GM10266 (cell line): ENCODE measurements at regions not wholly inside any gene's neighbourhood (a gene's known extent, or its start where the extent isn't known, plus 50 kb on each side); places are given as distances from the start of the nearest gene placed in this dataset.
"Not testable (repeated sequence)": the region's sequence is repeated elsewhere in the genome, so short reads cannot be mapped to it uniquely, and the experiment has no call there.

Experiments used
- DNase-seq: peaks from one replicate; pipeline ENCODE4 v3.0.0; 2012; ENCODE audit errors: extremely low spot score
- CTCF ChIP-seq: IDR thresholded peaks from 2 replicates; pipeline ENCODE4 v1.5.1; 2012; ENCODE audit warnings: mild to moderate bottlenecking, low read depth; ENCODE audit not compliant: control insufficient read depth, insufficient read depth; ENCODE audit errors: missing control alignments

DNA sequence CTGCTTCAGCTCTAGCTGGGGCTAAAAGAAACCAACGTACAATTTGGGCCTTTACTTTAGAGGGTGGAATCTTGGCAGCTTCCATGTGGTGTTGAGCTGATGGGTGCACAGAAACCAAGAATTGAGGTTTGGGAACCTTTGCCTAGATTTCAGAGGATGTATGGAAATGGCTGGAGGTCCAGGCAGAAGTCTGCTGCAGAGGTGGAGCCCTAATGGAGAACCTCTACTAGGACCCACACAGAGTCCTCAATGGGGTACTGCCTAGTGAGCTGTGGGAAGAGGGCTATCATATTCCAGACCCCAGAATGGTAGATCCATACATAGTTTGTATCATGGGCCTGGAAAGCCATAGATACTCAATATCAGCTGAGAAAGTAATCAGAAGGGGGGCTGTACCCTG is 500.4 kb upstream of the ATP2B1 start:
- no peak for DNase-seq
- TF ChIP-seq CTCF, result no peak

GRCh38 chr12:90208379-90208778 is 499.7 kb upstream of the ATP2B1 start:
- DNase-seq, result not testable (repeated sequence)

DNA sequence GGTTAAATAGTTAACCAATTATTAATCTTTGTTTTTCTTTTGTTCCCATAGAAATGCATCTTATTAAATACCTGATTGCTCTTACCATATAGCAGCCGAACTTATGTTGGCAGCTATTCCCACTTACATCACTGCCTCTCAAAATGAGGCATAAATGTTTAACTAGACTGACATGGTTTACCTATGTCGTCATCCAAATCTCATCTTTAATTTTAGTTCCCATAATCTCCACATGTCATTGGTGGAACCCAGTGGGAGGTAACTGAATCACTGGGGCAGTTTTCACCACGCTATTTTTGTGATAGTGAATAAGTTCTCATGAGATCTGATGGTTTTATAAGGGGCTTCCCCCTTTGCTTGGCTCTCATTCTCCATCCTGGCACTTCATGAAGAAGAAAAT is 499.2 kb upstream of the ATP2B1 start:
- no peak for TF ChIP-seq CTCF
- DNase-seq, result no peak

- DNase-seq, result no peak
- TF ChIP-seq CTCF, result no peak
These were observed 496.5 kb upstream of the ATP2B1 start for GRCh38 chr12:90205165-90205564.

DNA sequence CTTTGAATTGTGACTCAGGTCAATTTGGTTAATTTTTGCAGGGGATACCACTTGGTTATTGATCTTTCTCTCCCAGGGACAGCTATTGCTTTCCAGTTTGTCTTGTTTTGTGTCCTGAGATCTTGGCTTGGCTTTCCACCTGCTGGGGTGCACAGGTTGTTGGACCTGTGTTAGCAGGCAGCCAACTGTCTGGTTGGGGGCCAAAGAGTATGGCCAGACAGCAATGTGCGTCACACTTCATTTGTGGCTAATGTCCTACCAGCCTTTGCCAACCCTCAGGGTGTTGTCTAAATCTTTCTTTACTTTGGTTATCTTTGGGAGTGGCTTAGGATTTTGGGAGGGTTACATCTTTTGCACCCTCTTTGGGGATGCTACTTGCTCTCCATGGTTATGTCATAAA is 494.9 kb upstream of the ATP2B1 start:
- DNase-seq, result no peak
- no peak for TF ChIP-seq CTCF

- no peak for TF ChIP-seq CTCF
- no peak for DNase-seq
These were observed 490.4 kb upstream of the ATP2B1 start for GRCh38 chr12:90199006-90199405.

- TF ChIP-seq CTCF, result no peak
- no peak for DNase-seq
These were observed 484.9 kb upstream of the ATP2B1 start for GRCh38 chr12:90193500-90193899.

DNA sequence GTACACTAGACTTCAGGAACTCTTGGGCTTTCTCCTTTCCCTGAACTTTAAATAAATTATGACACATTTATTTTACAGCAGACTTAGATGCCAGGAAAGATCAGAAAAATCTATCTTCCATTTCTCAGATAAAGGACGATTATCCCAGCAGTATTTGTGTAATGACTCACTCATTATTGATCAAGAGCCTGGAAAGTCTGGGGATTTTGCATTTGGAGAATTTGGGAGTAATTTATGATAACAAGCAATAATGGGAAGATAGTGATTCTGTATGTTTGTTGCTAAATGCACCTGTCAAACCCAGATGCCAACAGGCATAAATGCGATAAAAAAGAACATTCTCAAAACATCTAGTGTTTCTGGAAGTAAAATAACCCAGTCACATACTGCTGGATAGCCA is 480.2 kb upstream of the ATP2B1 start:
- no peak for DNase-seq
- TF ChIP-seq CTCF, result no peak
